Panc1 (cell line): ENCODE measurements at regions not wholly inside any gene's neighbourhood (a gene's known extent, or its start where the extent isn't known, plus 50 kb on each side); places are given as distances from the start of the nearest gene placed in this dataset.

Source experiments
- POLR2AphosphoS5 ChIP-seq: IDR thresholded peaks from 2 replicates; pipeline ENCODE4 v1.6.1; 2012; ENCODE audit warnings: mild to moderate bottlenecking, low read depth, low read length, moderate library complexity
- SIN3A ChIP-seq: IDR thresholded peaks from 2 replicates; pipeline ENCODE4 v1.6.1; 2012; ENCODE audit warnings: low read depth, mild to moderate bottlenecking, low read length, moderate library complexity, borderline replicate concordance; ENCODE audit not compliant: insufficient read depth
- TCF7L2 ChIP-seq: IDR thresholded peaks from 2 replicates; pipeline ENCODE4 v1.6.1; 2011; ENCODE audit warnings: mild to moderate bottlenecking, low read depth, low read length, inconsistent platforms
- TF ChIP-seq, protein P1 (sequence below): fragments of 450-650 bp; IDR thresholded peaks from 2 replicates; pipeline ENCODE4 v1.5.1; 2017; ENCODE audit warnings: mild to moderate bottlenecking
- TF ChIP-seq, protein P2 (sequence below), 2 experiments: IDR thresholded peaks; 2 replicates each; pipeline ENCODE4 v1.6.1; 2011 to 2012; ENCODE audit warnings: low read depth in 2 of 2, control low read depth in 1 of 2, low read length in 1 of 2, mild to moderate bottlenecking in 1 of 2, moderate library complexity in 1 of 2; ENCODE audit not compliant: insufficient read depth in 1 of 2

DNA sequence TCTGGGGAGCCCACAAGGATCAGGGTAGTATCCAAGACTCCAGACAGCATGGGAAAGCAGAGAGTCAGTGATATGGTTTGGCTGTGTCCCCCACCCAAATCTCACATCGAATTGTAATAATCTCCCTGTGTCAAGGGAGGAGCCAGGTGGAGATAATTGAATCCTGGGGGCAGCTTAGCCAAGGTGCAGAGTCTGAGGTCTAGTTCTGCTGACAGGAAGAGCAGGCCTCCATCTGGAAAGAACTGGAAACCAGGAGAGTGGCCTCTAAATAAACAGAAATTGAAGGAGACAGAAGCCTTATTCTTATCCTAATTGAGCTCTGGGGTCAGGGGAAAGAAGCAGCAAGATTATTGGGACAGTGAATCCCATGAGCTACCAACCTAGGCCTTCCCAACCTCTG lies 146.7 kb upstream of the NRP1 start:
- TF ChIP-seq, protein P1, sequence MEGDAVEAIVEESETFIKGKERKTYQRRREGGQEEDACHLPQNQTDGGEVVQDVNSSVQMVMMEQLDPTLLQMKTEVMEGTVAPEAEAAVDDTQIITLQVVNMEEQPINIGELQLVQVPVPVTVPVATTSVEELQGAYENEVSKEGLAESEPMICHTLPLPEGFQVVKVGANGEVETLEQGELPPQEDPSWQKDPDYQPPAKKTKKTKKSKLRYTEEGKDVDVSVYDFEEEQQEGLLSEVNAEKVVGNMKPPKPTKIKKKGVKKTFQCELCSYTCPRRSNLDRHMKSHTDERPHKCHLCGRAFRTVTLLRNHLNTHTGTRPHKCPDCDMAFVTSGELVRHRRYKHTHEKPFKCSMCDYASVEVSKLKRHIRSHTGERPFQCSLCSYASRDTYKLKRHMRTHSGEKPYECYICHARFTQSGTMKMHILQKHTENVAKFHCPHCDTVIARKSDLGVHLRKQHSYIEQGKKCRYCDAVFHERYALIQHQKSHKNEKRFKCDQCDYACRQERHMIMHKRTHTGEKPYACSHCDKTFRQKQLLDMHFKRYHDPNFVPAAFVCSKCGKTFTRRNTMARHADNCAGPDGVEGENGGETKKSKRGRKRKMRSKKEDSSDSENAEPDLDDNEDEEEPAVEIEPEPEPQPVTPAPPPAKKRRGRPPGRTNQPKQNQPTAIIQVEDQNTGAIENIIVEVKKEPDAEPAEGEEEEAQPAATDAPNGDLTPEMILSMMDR, result no peak
- TF ChIP-seq, protein P2, sequence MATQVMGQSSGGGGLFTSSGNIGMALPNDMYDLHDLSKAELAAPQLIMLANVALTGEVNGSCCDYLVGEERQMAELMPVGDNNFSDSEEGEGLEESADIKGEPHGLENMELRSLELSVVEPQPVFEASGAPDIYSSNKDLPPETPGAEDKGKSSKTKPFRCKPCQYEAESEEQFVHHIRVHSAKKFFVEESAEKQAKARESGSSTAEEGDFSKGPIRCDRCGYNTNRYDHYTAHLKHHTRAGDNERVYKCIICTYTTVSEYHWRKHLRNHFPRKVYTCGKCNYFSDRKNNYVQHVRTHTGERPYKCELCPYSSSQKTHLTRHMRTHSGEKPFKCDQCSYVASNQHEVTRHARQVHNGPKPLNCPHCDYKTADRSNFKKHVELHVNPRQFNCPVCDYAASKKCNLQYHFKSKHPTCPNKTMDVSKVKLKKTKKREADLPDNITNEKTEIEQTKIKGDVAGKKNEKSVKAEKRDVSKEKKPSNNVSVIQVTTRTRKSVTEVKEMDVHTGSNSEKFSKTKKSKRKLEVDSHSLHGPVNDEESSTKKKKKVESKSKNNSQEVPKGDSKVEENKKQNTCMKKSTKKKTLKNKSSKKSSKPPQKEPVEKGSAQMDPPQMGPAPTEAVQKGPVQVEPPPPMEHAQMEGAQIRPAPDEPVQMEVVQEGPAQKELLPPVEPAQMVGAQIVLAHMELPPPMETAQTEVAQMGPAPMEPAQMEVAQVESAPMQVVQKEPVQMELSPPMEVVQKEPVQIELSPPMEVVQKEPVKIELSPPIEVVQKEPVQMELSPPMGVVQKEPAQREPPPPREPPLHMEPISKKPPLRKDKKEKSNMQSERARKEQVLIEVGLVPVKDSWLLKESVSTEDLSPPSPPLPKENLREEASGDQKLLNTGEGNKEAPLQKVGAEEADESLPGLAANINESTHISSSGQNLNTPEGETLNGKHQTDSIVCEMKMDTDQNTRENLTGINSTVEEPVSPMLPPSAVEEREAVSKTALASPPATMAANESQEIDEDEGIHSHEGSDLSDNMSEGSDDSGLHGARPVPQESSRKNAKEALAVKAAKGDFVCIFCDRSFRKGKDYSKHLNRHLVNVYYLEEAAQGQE (IDR thresholded peaks at IDR 0.05; ENCODE audit: insufficient read depth in 1 of 2, low read depth in 2 of 2, low read length in 1 of 2), result no peak
- TF ChIP-seq SIN3A (no peak), TCF7L2 (no peak), POLR2AphosphoS5 (no peak)
